ENCODE measurements at regions not wholly inside any gene's neighbourhood (a gene's known extent, or its start where the extent isn't known, plus 50 kb on each side); places are given as distances from the start of the nearest gene placed in this dataset.
"Not testable (repeated sequence)": the region's sequence is repeated elsewhere in the genome, so short reads cannot be mapped to it uniquely, and the experiment has no call there.

DNA sequence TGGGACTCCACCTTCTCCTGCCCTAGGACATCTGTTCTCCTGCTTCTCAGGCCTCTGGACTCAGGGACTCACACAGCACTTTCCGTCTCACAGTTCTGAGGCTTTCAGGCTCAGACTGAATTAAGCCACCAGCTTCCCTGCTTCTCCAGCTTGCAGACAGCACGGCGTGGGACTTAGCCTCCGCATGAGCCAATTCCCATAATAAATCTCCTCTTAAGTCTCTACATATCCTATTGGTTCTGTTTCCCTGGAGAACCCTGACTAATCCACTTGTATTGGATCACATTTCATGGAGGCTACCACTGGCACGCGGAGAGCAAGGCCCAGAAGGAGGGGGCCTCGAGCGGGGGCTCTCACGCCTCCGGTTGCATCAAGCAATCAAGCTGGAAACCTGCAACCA lies 1313.6 kb downstream of the TBC1D22A start:
- no peak for DNase-seq

DNA sequence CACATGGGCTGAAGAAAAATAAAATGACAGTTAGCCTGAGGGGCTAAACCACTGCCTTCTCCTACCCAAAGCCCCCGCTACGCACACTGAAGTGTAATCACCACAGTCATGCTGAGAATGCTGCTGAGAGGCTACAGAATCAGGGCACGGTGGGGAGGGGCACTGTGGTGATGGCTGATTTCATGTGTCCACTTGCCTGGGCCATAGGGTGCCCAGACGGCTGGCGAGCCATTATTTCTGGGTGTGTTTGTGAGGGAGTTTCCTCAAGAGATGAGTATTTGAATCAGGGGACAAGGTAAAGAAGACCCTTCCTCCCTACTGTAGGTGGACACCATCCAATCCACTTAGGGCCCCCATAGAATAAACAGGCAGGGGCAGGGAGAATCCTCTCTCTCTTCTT lies 1313.2 kb downstream of the TBC1D22A start:
- DNase-seq = no peak

DNA sequence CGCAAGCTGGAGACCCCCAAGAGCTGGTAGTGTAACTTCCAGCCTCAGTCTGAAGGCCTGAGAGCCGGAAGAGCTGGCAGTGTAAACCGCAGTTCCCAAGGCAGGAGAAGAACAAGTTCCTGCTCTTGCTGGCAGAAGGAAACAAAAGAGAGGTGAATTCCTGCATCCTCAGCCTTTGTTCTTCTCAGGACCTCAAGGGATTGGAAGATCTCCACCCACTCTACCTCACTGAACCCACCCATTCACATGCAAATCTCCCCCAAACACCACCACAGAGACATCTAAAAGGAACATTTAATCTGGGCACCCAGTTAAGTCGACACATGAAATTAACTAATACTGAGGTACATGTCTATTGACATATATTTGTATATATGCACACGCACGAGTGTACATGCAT lies 1310.3 kb downstream of the TBC1D22A start:
- DNase-seq = no peak

DNA sequence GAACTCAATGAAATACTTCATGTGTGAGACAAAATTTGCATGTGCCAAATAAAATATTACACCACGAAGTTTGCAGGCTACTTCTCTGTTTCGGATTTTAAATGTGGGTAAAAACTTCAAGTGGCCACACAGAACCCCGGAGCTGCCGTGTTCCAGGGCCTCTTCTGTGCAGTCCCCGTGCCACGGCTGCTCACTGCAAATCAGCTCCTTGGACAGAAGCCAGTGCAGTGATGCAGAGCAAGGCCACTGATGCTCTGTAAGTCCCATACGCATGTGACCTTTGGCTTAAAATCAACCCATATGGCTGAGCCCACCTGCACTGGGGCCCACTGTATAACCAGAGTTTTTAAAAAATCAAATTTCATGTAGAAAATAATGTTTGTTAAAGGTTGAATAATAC lies 1309.4 kb downstream of the TBC1D22A start:
- no peak for DNase-seq

DNA sequence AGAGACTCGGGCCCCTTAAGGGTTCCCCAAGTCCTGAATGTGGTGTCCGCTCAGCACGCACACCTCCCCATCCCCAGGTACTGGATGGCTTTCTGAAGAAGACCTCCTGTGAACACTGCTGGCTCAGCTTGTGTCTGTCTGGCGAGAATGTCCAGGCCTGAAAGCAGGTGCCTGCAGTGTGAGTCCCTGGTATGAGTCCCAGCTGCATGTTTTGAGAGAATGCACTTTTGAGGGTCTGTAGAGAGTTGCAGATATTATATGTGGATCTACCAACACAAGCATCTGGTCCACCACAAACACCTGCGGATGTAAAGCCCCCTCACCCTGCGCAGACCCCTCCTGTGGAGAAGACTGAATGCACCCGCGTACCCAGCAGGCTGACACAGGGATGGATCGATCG lies 1308.9 kb downstream of the TBC1D22A start:
- DNase-seq = no peak

DNA sequence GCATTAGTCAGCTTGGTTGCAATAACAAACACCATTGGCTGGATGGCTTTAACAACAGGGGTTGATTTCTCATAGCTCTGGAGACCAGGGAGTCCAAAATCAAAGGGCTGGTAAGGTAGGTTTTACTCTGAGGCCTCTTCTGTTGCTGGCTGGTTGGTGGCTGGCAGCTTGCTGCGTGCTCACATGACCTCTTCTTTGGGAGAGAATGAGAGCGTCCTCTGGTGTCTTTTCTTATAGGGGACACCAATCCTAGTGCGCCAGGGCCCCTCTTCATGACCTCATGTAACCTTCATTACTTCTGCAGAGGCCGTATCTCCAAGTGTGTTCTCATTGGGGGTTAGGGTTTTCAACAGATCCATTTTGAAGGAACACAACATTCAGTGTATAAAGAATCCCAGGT lies 1308.3 kb downstream of the TBC1D22A start:
- DNase-seq = no peak

DNA sequence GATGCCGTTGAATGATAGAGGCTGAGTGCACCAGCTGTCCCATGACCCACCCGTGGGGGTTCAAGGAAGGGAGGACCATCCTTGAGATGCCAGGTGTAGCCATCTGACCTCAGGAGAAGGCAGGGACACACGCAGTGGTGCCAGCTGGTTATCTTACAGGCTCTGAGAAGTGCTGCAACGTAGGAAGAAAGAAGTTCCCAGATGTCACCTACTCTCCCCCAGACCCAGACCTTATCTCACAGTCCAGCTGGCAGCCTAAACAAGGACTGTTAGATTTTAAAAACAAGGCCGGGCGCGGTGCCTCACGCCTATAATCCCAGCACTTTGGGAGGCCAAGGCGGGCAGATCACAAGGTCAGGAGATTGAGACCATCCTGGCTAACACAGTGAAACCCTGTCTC lies 1307.6 kb downstream of the TBC1D22A start:
- no peak for DNase-seq

DNA sequence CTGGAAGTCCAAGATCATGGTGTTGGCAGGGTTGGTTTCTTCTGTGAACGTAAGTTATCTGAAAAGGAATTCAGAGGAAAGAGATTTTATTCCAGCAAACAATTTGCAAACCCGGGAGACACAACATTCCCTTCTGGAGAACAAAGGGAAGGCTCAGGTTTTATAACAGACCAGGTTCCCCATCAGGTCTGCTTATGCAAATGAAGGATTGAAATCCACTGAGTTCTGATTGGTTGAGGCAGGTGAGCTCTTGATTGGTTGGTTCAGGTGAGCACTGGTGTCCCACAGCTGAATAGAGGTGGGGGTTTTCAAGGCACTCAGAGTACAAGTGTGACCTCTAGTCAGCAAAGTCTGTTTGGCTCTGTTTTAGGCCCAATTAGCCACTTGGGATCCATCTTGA lies 1306.8 kb downstream of the TBC1D22A start:
- DNase-seq = no peak

DNA sequence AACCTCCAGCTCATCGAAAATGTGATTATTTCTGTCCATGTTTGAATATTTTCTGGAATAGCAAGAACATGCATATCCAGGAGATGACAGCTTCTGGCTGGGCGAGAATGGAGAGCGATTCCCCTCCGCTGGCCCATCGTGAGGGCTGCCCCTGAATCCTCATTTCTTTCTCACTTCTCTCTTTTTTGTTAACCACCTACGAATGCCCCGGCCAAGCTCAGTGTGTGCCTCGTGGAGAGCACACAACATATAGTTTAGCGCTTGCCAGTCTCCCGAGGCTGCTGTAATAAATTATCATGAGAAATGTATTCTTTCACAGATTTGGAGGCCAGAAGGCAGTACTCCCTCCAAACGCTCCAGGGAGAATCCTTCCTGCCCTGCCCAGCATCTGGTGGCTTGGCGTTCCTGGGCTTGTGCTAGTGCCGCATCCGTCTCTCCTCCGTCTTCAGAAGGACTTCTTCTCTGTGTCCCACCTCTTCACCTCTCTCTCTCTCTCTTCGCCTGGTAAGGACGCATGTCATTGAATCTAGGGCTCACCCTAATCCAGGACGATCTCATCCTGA lies 1306.0 kb downstream of the TBC1D22A start:
- DNase-seq = no peak

DNA sequence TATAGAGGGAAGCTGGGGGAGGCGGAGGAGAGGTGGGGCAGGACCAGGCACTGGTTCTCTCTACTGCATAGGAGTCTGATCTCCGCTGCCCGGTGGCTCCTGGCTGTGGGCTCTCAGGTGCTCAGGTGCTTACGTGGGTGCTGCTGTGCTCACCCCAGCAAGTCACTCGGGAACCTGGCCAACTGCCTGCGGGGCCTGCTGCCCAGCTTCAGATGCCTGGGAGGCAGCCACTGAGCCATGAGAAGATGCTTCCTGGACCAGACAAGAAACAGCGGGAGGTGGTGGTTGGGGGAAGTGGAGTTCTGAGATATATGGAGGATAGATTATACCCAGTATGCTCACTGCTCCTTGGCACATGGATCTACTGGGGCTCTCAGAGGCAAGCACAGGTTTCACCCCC lies 1303.4 kb downstream of the TBC1D22A start:
- no peak for DNase-seq

DNA sequence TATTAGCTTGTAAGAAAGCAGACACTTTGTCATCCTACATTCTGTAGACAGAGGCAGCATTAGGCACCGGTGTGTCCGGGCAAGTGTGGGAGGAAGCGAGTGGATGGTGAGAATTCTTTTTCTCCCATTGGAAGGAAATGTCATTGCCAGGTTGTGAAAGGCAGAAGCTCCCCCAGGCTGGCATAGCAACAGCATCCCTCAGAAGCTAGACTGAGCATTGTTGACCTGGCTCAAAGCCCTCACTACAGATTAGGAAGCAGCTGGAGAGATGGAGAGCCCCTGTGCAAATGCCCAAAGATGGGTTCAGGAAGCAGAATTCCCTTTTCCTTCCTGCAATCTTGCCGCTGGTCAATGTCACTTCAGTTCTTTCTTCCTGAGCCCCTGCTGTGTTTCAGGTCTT lies 1299.3 kb downstream of the TBC1D22A start:
- DNase-seq = no peak

DNA sequence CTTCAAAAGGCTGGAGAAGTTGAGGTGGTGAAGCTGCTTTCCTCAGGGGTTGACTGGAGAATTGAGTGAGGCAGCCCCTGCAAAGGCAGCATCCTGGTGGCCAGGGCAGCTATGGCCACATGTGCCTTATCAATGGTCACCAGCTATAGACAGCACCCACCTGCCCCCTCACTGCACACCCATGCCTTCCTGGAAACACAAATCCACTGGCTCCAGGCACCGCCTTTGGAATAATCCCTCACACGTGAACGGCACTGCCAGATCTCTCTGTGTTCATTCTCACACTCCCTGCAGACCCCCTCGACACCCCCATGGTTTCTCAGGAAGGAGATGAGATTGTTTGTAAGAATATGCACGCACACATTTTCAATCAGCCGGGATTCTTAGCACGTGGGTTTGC lies 1297.8 kb downstream of the TBC1D22A start:
- no peak for DNase-seq

DNA sequence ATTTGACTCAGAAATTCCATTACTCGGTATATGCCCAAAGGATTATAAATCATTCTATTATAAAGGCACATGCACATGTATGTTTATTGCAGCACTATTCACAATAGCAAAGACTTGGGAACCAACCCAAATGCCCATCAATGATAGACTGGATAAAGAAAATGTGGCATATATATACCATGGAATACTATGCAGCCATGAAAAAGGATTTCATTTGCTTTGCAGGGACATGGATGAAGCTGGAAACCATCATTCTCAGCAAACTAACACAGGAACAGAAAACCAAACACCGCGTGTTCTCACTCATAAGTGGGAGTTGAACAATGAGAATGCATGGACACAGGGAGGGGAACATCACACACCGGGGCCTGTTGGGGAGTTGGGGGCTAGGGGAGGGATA lies 1297.1 kb downstream of the TBC1D22A start:
- not testable (repeated sequence) for DNase-seq

DNA sequence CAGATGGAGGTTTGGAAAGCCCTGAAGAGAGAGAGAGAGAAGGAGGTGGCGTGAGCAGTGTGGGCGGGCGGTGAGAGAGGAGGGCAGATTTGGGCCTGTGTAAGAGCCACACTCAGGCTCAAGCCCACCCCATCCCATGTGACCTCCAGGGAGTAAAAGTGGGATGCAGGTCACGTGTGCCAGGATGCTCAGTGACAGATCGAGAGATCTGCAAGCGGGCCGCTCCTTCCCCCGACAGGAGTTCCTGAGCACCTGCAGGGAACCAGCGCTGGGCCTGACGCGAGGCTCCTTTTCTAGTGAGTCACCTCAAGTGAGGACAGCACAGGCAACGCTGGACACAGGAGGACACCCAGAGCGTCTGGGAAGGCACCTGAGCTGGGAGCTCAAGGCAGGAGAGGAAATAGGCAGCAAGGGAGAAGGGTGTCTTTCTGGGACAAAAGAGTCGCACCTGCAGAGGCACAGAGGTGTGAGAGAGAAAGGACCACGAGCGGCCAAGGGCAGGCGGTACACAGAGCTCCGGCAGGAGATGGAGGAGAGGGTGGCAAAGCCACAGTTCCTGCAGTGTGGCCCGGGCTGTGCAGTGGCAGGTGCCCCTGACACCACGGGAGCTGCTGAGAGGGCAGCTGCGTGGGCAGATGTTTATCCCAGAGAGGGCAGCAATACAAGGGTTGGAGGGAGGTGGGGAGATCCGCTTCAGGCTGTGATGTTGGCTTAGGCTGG lies 1294.8 kb downstream of the TBC1D22A start:
- DNase-seq = no peak

DNA sequence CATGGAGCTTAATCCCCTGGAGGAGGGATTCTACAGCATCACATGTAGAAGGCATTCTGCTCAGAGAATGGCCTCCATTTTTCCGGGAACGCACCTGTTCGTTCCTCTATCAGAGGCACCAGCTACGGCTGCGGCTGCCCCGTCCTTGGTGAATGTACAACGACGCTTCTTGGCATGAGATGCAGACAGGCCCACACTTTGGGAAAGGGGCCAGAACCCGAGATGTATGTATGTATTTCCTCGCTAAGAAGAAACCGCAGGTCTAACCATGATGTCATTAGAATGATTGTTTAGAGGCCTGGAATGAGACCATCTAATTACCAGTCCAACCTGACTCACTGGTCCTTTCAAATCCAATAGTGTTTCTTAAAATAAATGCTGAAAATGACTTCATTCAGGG lies 1293.4 kb downstream of the TBC1D22A start:
- DNase-seq = no peak

DNA sequence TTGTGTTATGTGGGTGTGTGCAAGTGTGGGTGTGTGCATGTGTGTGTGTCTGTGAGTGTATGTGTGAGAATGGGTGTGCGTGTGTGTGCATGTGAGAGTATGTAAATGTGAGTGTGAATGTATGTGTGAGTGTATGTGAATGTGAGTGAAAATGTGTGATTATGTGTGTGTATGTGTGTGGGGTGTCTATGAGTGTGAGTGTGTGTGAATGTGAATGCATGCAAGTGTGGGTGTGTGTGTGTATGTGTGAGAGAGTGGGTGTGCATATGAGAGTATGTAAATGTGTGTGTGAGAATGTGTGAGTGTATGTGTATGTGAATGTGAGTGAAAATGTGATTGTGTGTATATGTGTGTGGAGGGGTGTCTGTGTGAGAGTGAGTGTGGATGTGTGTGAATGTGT lies 1292.7 kb downstream of the TBC1D22A start:
- DNase-seq = no peak

DNA sequence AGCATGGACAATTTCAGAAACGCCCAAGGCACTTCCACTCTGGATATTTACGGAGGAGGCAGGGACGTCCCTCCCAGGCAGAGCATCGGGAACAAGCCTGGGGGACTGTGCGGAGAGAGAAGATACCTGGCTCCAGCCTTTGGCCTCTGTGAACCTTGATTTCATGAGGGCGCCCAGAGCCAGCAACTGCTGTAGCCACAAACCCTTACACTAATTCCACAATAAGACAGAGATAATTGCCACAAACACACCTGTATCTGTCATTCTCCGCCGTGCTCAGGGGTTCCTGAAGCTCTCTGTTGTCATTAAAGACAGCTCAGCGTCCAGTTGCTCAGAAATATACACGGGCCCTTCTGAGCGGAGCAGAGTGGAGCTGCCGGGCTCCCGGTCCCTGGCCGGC lies 1292.1 kb downstream of the TBC1D22A start:
- no peak for DNase-seq

DNA sequence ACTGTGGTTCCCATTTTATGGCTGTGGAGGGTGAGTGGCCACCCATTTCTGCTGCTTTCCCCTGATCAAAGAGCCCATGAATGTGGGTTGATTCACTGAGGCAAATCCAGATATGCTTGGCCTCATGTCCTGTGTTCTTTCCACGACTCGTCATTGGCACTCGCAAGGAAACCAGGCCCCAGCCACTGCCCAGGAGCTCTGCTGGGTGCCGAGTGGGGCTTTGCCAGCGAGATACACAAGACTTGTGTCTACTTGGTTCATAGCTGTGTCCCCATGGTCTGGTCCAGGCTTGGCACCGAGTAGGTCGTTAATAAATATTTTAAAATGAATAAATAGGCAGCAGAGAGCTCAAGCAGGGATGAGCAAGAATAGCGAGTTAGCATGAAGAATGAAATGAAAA lies 1291.5 kb downstream of the TBC1D22A start:
- no peak for DNase-seq

DNA sequence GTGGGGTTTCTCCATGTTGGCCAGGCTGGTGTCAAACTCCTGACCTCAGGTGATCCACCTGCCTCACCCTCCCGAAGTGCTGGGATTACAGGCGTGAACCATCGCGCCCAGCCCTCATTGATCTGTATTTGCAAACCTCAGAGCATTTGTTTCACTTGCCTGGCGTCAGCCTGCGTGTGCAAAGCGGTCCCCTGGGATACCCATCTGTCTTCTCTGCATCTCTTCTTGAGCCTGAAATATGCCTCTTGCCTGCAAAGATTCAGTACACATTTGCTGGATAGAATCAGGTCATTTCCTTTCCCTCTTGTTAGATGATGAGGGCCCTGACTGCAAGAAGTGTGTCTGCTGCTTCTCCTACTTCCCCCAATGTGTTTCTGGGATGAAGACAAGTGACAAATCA lies 1291.0 kb downstream of the TBC1D22A start:
- DNase-seq = no peak

DNA sequence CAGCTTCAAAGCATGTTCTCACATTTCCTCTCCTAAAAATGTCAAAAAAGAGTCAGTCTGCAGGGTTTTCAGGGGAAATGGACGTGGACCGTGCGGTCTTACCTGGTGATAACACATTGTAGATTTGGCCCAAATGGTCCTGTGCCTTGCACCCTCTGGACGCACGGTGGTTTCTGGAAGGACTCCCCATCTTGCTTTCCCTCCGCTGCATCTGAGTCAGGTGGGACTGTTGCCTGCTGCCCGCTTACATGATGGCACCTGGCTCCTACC lies 1290.1 kb downstream of the TBC1D22A start:
- no peak for DNase-seq

DNA sequence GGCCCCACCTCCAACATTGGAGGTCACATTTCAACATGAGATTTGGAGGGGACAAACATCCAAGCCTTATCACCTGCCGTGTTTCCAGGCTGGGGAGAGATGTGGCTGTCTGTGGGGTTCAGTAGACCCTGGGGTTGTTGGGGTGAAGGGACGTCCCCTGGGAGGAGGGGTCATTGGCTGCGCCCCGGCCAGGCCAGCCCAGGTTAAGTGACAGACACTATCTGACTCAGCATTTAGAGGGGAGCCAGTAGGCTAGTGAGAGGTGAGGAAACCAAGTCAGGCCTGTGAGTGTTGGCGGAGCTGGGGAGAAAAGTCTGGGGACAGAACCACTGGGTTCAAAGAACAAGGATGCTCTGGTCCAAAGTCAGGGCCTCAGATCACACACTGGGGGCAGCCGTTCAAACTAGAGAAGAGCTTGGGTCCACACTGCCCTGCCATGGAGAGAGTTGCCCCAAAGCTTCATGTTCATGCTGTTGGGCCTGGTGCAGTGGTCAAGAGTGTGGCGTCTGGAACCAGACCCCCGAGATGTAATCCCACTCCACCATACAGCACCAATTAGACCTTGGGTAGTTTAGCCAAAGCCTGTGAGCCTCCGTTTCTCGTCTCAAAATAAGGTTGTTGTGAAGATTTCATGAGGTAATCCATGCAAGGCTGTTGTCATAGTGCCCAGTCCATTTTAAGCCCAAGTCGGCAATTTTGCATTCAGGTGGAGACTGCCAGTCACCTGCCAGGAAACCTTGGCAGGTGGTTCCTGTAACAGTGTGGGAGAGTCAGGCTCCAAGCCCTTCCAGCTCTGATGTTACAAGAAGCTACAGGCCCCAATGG lies 1289.6 kb downstream of the TBC1D22A start:
- DNase-seq = no peak

DNA sequence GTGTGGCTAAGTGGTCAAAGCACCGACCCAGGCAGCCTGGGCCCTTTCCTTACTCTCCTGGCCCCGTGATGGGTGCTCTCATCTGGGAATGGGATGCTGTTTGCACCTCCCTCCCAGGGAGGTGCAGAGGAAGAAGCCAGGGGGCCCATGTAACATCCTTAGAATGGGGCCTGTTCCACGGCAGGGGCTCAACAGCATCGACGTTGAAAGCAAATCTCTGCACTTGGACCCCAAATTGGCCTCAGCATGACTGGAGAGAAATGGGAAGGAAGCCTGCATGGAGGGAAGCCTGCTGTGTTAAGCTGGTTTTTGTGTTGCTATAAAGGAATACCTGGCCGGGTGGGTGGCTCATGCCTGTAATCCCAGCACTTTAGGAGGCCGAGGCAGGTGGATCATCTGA lies 1288.4 kb downstream of the TBC1D22A start:
- DNase-seq = no peak

DNA sequence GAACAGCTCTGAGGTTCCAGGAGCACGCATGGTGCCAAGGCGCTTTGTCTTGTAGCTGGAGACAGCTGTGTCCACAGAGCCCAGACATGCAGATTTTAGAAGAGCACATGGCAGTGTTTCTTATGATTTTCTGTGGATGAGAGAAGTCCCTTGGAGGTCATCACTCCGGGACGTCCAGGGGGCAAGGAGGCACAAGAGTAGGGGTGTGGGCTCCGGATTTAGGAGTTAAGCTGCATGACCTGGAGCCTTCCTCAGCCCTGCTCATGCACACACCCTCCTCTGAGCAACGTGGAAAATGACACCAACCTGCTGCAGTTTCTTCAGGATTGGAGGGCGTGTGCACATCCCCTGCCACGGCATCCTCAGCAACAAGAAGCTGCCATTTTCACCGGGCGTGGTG lies 1286.7 kb downstream of the TBC1D22A start:
- no peak for DNase-seq

DNA sequence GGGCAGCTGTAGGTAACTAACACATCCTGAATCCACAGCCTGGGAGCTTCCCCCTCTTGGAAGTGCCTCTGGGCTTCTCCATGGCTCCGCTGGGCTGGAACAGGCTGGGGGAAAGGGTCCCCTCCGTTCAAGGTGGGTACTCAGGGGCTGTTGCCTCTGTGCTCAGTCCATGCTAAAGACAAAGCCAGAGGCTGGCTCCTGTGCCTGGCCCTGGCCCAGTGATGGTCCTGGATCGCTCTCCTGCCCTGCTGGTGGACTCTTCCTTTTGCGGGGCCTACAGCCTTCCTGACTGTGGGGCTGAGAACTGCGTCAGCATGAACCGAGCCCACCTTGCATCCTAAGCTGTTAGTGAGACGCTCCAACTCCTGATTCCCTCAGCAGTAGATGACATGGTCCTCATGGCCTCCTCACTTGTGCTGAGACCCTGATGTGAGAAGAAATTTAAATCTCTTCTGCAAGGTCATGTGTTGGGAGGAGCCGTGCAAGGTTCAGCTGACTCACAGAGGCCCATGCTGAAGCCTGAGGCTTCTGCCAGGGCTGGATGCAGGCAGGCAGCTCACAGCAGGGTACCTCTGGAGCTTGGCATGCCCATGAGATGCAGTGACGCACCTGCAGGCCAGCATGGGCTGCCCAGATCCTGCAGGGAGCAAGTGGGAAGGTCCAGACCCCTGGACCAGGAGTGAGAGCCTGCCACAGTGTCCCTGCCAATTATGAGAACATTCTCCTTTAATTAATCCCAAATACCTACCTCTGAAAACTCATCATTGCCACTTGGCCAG lies 1285.5 kb downstream of the TBC1D22A start:
- no peak for DNase-seq

Measured in CD4-positive, alpha-beta T cell treated with Interleukin-21 for 1 hour (primary cell).